ENCODE measurements at regions not wholly inside any gene's neighbourhood (a gene's known extent, or its start where the extent isn't known, plus 50 kb on each side); places are given as distances from the start of the nearest gene placed in this dataset.

DNA sequence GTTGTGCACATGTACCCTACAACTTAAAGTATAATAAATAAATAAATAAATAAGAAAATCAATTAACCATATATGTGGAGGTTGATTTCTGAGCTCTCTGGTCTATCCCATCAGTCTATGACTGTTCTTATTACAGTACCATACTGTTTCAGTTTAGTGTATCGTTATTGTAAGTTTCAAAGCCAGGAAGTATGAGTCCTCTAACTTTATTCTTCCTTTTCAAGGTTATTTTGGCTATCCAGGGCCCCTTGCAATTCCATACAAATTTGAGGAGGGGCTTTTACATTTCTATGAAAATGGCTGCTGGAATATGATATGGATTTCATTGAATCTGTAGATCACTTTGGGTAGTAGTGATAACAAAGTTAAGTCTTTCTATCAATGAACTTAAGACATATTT lies 96.9 kb upstream of the BCL9 start:
- intact Hi-C loops (cut with micrococcal nuclease) = no loop called here
- Histone ChIP-seq H3K4me2 (ENCODE audit: low read length) (no peak overlapping the region), H4K20me1 (ENCODE audit: insufficient read depth) (no peaks in the 10 kb centered on the region), H3K9me2 (ENCODE audit: insufficient read depth) (no peaks in the 10 kb centered on the region), H3K27me3 (ENCODE audit: insufficient read depth, low read length) (no peaks in the 10 kb centered on the region), H3K9ac (ENCODE audit: low read length) (no peak overlapping the region), H2AFZ (ENCODE audit: low read depth, low read length, poor library complexity, severe bottlenecking) (no peak overlapping the region), H3K9me3 (ENCODE audit: control insufficient read depth in 1 of 2, insufficient read depth in 1 of 2, low read depth in 1 of 2, low read length in 2 of 2) (no peaks in the 10 kb centered on the region), H3K4me1 (ENCODE audit: control insufficient read depth in 1 of 2, insufficient read depth in 2 of 2, low read length in 2 of 2) (no peaks in the 10 kb centered on the region), H3K36me3 (ENCODE audit: control insufficient read depth in 1 of 2, insufficient read depth in 2 of 2, low read length in 2 of 2) (no peaks in the 10 kb centered on the region), H3K79me2 (ENCODE audit: insufficient read depth, low read length) (no peaks in the 10 kb centered on the region), H3K27ac (ENCODE audit: low read depth, low read length) (no peak overlapping the region), H3K4me3 (replicated peaks in 1 of 2; ENCODE audit: low read depth in 1 of 2, low read length in 2 of 2) (no peak overlapping the region)
- POLR2A ChIA-PET = no interaction called here
- RAD21 ChIA-PET (ENCODE audit: low non-redundant PET in 1 of 2, low total read pairs in 2 of 2, uncharacterized antibody in 2 of 2, unreplicated experiment in 2 of 2) = no interaction called here
- DNase-seq (ENCODE audit: low read depth, low spot score) (no peak), ATAC-seq (no peak)
- CTCF ChIA-PET = no interaction called here
- no TSS peak for BruUV-seq (replicated peaks)
- no peak for TF ChIP-seq EGR1 (IDR thresholded peaks at IDR 0.05; ENCODE audit: low read depth)
- TF ChIP-seq ZNF274 (IDR thresholded peaks at IDR 0.05; ENCODE audit: low read depth, low read length) = peak; percentile 43

DNA sequence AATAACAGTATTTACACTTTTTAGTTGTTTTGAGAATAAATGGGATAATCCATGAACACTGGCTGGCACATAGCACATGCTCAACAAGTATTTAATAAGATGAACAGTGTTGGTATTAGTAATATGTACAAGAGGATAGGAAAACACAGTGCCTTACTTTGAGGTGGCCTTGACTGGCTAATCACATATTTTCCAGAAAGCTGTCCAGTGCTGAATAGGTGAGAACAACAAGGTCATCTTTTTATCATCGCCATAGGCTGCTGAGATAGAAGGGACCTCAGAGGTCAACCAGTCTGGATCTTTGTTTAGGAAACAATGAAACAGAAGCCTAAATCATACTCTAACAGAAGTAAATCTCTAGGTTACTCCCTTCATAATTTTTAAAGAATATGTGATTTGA lies 89.7 kb upstream of the BCL9 start:
- intact Hi-C loops (cut with micrococcal nuclease) = no loop called here
- BruUV-seq (replicated peaks) = no TSS peak
- ATAC-seq (no peak), DNase-seq (ENCODE audit: low read depth, low spot score) (no peak)
- H3K9me2 ChIP-seq (ENCODE audit: insufficient read depth) = no peaks in the 10 kb centered on the region
- H4K20me1 ChIP-seq (ENCODE audit: insufficient read depth) = no peaks in the 10 kb centered on the region
- H3K36me3 ChIP-seq (ENCODE audit: control insufficient read depth in 1 of 2, insufficient read depth in 2 of 2, low read length in 2 of 2) = no peaks in the 10 kb centered on the region
- H3K9me3 ChIP-seq (ENCODE audit: control insufficient read depth in 1 of 2, insufficient read depth in 1 of 2, low read depth in 1 of 2, low read length in 2 of 2) = no peaks in the 10 kb centered on the region
- no peak overlapping the region for H3K4me2 ChIP-seq (ENCODE audit: low read length)
- no peaks in the 10 kb centered on the region for H3K79me2 ChIP-seq (ENCODE audit: insufficient read depth, low read length)
- ChIA-PET CTCF (no interaction called here), RAD21 (ENCODE audit: low non-redundant PET in 1 of 2, low total read pairs in 2 of 2, uncharacterized antibody in 2 of 2, unreplicated experiment in 2 of 2) (no interaction called here), POLR2A (no interaction called here)
- no peak overlapping the region for H3K9ac ChIP-seq (ENCODE audit: low read length)
- H3K27me3 ChIP-seq (ENCODE audit: insufficient read depth, low read length) = 0 out of 2 replicates have a peak, but pooled peaks cover 3% of the 10 kb centered on the region
- H3K4me3 ChIP-seq (replicated peaks in 1 of 2; ENCODE audit: low read depth in 1 of 2, low read length in 2 of 2) = no peak overlapping the region
- no peak overlapping the region for H2AFZ ChIP-seq (ENCODE audit: low read depth, low read length, poor library complexity, severe bottlenecking)
- no peaks in the 10 kb centered on the region for H3K4me1 ChIP-seq (ENCODE audit: control insufficient read depth in 1 of 2, insufficient read depth in 2 of 2, low read length in 2 of 2)
- TF ChIP-seq, protein P1, sequence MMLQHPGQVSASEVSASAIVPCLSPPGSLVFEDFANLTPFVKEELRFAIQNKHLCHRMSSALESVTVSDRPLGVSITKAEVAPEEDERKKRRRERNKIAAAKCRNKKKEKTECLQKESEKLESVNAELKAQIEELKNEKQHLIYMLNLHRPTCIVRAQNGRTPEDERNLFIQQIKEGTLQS (IDR thresholded peaks at IDR 0.05) = no peak
- TF ChIP-seq, protein P2, sequence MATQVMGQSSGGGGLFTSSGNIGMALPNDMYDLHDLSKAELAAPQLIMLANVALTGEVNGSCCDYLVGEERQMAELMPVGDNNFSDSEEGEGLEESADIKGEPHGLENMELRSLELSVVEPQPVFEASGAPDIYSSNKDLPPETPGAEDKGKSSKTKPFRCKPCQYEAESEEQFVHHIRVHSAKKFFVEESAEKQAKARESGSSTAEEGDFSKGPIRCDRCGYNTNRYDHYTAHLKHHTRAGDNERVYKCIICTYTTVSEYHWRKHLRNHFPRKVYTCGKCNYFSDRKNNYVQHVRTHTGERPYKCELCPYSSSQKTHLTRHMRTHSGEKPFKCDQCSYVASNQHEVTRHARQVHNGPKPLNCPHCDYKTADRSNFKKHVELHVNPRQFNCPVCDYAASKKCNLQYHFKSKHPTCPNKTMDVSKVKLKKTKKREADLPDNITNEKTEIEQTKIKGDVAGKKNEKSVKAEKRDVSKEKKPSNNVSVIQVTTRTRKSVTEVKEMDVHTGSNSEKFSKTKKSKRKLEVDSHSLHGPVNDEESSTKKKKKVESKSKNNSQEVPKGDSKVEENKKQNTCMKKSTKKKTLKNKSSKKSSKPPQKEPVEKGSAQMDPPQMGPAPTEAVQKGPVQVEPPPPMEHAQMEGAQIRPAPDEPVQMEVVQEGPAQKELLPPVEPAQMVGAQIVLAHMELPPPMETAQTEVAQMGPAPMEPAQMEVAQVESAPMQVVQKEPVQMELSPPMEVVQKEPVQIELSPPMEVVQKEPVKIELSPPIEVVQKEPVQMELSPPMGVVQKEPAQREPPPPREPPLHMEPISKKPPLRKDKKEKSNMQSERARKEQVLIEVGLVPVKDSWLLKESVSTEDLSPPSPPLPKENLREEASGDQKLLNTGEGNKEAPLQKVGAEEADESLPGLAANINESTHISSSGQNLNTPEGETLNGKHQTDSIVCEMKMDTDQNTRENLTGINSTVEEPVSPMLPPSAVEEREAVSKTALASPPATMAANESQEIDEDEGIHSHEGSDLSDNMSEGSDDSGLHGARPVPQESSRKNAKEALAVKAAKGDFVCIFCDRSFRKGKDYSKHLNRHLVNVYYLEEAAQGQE (IDR thresholded peaks at IDR 0.05; ENCODE audit: low read depth) = no peak; the same call in 1 of the 2 replicates
- TF ChIP-seq, protein P3, sequence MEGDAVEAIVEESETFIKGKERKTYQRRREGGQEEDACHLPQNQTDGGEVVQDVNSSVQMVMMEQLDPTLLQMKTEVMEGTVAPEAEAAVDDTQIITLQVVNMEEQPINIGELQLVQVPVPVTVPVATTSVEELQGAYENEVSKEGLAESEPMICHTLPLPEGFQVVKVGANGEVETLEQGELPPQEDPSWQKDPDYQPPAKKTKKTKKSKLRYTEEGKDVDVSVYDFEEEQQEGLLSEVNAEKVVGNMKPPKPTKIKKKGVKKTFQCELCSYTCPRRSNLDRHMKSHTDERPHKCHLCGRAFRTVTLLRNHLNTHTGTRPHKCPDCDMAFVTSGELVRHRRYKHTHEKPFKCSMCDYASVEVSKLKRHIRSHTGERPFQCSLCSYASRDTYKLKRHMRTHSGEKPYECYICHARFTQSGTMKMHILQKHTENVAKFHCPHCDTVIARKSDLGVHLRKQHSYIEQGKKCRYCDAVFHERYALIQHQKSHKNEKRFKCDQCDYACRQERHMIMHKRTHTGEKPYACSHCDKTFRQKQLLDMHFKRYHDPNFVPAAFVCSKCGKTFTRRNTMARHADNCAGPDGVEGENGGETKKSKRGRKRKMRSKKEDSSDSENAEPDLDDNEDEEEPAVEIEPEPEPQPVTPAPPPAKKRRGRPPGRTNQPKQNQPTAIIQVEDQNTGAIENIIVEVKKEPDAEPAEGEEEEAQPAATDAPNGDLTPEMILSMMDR (IDR thresholded peaks at IDR 0.05 in 2 of 3, conservative IDR thresholded peaks at IDR 0.05 in 1 of 3; ENCODE audit: borderline replicate concordance in 1 of 3, insufficient read depth in 1 of 3, low read depth in 2 of 3, low read length in 2 of 3) = no peak
- no peak overlapping the region for H3K27ac ChIP-seq (ENCODE audit: low read depth, low read length)
